ENCODE measurements at regions not wholly inside any gene's neighbourhood (a gene's known extent, or its start where the extent isn't known, plus 50 kb on each side); places are given as distances from the start of the nearest gene placed in this dataset.
"Not testable (repeated sequence)": the region's sequence is repeated elsewhere in the genome, so short reads cannot be mapped to it uniquely, and the experiment has no call there.

DNA sequence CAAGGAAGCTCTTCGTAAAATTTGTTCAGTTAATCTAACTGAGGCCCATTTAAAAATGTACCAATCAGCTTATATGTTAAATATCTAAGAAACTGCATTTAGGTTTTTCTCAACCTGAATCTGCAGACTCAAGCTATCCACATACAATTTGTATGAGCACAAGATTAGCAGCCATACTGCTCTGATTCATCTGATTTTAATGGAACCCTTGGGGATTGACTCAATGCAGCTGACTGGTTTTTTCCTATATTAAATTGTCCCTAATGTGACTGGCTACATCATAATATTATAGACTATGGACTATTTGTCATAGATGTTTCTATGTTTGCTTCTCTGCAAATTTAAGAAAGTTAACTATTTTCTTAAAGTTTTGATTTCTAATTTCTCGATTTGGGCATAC, 451.0 kb upstream of the TUSC1 start:
- in situ Hi-C loops (cut with MboI; ENCODE audit: low sequenced_read_pairs), result no loop called here

DNA sequence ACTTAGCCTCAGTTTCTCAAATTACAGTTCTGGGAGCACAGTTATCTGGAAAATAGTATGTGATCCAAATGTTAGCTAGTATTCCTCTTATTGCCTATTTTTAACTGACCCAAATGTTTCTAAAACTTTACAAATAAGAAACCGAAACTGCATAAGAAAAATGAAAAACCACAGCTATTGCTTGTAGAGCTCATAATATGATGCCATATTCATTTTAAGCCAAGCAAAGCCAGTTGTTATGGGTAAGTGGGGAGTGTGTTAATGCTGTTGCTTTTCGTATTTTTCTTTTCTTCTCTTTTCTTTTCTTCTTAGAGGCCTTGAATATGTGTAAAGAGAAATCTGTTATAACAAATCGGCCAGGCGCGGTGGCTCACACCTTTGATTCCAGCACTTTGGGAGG, 447.4 kb upstream of the TUSC1 start:
- in situ Hi-C loops (cut with MboI; ENCODE audit: low sequenced_read_pairs), result no loop called here

DNA sequence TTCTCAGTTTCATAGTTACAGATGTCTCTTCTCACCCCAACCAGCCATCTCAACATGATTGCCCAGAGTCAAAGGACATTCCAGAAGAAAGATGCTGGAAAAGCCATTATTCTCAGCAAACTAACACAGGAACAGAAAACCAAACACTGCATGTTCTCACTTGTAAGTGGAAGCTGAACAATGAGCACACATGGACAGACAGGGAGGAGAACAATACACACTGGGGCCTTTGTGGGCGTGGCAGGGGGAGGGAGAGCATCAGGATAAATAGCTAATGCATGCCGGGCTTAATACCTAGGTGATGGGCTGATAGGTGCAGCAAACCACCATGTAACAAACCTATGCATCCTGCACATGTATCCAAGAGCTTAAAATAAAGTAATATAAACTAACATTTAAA, 437.8 kb upstream of the TUSC1 start:
- in situ Hi-C loops (cut with MboI; ENCODE audit: low sequenced_read_pairs), result not testable (repeated sequence)

DNA sequence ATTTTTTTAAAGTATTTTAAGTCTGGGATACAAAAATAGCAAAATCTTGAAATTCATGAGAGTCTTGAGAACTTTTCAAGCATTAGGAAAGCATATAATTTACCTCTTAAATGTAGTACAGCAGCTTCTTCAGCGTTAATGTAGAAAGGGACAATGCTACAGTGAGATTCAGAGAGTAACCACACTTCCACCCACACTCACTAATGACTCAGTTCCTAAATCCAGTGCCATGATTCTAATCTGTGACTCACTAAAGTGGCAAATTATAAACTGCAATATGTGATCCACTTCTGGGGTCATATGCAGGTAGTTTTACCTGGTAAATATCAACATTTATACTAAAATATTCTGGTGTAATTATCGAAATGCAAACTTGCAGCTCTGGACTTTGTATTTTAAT, 434.5 kb upstream of the TUSC1 start:
- in situ Hi-C loops (cut with MboI; ENCODE audit: low sequenced_read_pairs), result no loop called here

DNA sequence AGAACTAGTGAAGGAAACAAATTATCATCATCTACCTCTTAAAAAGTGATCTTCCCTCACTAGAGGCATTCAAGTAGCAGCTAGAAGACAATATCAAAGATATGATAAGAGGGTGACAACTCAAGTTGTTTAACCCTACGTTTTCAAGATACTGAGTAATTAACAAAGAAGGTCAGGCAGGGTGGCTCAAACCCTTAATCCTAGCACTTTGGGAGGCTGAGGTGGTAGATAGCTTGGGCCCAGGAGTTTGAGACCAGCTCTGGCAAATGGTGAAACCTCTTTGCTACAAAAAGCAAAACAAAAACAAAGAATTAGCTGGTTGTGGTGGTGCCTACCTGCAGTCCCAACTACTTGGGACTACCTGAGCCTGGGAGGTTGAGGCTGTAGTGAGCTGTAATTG, 408.2 kb upstream of the TUSC1 start:
- in situ Hi-C loops (cut with MboI; ENCODE audit: low sequenced_read_pairs), result no loop called here

DNA sequence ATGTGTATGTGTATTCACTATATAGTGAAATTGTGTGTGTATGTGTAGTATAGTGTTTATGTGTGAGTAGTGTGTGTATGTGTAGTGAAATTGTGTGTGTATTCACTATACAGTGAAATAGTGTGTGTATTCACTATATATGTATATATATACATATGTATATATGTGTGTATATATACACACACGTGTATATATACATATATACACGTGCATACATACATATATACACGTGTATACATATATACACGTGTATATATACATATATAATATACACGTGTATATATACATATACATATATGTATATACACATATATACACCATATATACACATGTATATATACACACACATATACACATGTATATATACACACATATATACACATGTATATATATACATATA, 403.6 kb upstream of the TUSC1 start:
- in situ Hi-C loops (cut with MboI; ENCODE audit: low sequenced_read_pairs), result no loop called here

DNA sequence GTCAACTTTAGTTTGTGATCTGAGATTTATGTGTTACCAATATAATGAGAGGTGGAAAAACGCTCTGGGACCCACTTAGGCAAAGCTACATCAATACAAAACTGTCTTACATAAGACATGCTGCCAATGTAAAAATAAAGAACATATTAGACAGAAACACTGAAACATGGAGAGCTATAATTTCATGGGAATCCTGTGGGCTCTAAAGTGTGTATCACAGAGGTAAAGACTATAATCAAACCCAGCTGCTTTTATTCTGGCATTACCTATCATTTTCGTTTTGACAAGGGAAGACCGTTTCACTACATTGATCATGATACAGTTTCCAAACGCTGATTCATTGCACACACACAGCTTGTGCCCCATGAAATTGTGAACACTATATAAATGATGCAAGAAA, 400.5 kb upstream of the TUSC1 start:
- in situ Hi-C loops (cut with MboI; ENCODE audit: low sequenced_read_pairs), result no loop called here

DNA sequence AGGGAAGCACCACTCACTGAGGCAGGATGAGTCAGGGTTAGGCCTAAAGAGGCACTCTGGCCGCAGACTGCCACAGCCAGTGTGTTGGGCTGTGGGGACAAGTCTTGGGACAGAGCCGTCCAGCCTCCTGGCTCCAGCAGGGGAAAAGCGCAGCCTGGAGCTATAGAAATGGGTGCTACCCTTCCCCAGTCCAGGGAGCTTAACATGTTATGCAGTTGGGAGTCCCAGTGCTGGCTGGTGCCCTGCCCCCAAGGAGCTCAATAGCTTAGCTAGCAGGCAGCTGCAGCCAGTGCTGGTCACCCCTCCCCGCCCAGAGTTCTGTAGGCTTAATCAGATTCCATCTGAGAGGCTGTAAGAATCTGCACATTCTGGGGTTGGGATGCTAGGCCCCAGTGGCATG, 399.6 kb upstream of the TUSC1 start:
- in situ Hi-C loops (cut with MboI; ENCODE audit: low sequenced_read_pairs), result no loop called here

DNA sequence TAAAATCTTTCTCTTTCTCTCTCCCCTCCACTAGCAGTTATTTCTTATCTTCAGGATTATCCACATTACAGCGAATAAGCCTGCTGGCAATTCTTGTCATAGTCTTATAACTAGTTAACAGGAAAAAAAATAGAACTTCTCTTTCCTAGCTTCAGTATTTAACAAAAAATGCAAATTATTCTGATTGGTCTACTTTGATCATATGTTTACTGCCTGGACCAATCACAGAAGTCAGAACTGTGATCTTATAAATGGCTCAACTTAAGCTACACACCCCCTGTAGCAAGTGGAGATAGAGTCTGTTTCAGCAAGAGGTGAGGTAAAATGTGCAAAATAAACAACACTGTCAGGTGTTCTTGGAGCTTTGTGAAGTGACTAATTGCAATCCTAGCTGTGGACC, 389.4 kb upstream of the TUSC1 start:
- in situ Hi-C loops (cut with MboI; ENCODE audit: low sequenced_read_pairs), result no loop called here

DNA sequence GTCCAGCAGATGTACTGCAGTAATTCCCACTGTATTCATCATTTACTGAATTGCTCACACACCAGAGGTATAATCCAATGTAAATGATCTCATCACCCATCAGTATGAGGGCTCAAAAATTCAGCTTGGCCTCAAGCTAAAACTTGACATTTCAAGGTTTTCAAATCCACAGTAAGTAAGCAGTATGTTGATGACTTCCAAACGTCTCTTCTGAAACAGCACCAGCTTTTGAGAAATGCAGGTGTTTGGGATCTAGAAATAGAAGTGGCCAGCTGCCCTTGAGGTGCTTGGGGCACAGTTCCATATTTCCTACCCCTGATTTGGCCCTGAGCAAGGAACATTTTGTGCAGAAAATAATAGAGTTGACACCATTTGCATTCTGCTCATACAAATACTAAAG, 388.0 kb upstream of the TUSC1 start:
- in situ Hi-C loops (cut with MboI; ENCODE audit: low sequenced_read_pairs), result no loop called here

DNA sequence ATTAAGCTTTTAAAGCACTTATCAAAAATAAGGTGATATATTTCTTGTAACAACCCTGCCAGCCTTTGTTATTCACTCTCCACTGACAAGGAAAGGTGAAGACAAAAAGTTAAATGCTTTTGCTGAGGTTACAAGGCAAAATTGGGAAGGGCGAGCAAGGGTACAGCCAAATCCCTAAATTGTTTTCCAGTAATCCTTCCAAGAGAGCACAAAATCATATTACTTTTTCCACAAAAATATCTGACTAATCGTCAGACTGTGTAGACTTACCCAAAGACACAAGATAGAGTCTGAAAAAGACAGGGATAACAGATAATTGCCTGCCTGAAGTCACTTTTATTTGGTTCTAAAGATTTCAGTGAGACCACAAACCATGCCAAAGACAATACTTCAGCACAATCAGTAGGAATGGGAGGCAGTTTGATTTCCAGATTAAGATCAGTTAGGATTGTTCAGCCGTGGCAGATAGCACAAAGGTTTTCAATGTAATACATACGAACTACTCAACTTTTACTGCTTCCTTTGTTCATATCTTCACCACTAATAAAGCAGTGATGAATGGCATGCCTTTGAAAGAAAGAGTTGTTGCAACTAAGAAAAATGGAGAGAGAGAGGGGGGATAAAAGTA, 383.8 kb upstream of the TUSC1 start:
- in situ Hi-C loops (cut with MboI; ENCODE audit: low sequenced_read_pairs), result no loop called here

DNA sequence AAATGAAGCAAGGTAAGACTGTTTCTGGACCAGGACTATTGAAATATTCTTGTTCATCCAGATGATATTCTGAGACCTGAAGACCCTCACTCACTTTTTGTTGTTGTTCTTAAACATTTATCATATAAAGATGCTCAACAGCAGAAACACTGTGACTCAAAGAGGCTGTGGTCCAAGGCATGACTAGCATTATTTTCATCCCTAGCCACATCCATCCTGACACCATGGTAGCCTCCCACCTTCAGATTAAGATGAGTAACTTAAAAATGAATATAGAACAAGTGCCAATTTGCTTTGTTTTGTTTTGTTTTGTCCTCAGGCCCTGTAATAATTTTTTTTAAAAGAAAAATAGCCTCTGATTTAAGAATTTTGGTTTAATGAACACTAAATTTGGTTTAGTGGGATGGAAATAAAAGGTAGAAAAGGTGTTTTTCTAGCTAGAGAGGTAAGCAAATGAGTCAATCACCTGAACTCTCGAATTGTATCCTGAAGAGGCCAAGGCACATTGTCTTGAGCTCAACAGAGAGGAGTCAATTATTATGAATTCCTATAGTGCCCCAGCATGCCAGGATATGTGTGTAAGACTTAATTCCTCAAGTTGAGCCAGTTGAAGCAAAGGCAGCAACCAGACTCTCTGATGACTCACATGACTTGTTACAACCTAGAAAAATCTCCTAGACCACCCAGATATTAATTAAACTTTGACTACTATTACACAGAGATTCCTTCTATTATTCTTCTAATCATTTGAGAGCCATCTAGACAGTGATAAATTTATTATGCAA, 380.1 kb upstream of the TUSC1 start:
- in situ Hi-C loops (cut with MboI; ENCODE audit: low sequenced_read_pairs), result no loop called here

DNA sequence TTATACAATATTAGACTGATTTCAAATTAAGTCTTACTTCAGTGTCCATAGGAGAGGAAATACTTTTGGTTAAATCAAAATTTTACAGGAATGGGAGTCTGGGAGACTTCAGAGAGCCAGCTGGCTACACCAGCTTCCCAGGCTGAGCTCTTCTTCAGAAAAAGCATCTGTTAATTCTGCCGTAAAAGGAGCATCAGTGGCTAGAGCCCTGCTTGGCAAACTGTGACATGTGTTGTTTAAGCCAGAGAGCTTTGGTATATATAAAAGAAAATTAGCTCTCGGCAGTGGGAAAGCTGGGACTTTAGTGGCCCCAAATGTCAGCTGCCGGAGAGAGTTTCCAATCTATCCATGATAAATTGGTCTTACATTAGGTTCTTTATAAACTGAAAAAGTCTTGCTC, 378.8 kb upstream of the TUSC1 start:
- in situ Hi-C loops (cut with MboI; ENCODE audit: low sequenced_read_pairs), result no loop called here

DNA sequence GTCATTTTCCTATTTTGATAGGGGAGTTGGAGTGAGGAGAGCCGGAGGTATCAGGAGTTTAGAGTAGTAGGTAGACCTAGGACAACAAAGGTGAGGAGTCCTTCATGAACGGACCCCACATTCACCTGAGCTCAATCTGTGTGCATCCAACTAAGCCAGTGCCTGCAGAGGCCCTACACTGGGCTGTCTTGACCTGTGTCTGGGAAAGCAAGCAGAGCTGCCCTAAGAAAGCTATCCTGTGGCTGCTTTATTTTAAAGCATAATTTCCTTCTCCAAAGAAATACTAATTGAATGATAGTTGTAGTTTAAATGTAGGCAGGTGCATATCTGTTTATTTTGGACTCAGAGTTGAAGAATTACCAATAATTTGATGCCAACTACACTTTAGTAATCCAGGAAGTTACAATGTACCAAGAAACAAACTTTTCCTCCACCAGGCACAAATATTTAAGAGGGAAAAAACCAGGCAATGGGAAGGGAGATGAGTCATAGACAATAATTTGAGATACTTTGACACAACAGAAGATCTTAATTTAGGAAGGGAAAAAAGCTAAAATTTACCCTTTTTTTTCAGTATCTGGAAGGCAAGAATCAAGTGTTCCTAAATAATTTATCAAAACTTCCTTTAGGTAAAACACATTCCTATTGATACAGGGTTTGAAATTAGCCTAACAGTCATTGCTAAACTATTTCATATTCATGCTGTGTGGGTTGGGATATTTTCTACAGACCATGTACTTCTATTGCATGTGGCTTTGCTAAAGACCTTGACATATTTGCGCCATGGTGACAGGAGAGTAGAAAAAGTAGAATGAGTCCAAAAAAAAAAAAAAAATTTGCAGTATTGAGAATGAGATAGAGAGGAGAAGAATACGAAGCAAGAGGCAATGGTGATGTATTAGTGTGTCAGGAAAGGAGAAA, 376.6 kb upstream of the TUSC1 start:
- in situ Hi-C loops (cut with MboI; ENCODE audit: low sequenced_read_pairs), result no loop called here

DNA sequence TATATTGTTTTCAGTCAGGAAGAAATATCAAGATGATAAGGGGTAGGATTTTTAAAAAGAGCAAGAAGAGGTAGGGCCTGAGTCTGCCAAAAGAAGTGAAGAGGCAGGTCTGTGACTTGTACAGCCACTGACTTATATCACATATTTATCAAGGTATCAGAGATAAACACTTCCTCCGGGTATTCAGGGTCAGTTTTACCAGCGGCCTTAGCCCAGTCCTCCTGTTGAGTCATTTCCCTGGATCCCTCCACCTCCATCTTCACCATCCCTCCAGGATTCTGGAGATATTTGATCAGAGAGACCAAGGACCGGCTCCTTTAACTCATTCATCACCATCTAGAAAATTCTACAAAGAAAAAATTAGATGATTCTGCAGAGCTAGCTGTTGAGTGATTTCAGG, 375.7 kb upstream of the TUSC1 start:
- in situ Hi-C loops (cut with MboI; ENCODE audit: low sequenced_read_pairs), result no loop called here

DNA sequence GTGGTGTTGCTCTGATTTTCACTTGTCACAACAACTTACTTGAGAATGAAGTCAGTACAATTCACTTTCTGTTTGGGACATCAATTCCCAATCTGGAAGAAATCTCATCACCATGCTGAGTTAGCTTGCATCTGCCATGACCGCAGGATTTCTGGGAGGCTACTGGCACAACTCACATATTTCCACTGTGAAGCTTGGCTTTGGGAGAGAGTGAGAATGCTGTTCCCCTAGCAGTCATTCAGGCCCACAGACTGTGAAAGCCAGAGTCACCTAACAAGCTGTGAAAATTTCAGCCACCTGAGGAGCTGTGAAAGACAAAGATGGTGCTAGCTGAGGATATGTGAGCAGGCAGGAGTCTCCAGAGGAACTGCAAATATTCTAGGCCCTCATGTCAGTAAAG, 365.2 kb upstream of the TUSC1 start:
- in situ Hi-C loops (cut with MboI; ENCODE audit: low sequenced_read_pairs), result no loop called here

DNA sequence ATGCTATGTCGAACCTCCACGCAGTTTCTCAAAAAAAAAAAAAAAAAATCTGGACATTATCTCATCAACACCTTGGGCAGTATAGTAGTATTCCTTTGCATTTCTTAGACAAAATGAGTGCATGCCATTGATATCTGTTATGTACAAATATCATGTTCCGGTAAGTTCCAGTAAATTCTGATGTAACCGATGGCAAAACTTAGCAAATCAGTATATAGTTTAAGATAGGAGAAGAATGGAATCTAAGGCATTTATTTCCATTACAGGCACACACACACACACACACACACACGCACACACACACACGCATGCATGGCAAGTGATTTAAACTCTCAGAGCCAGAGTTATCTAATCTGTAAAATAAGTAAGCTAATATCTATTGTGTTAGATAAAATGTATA, 356.5 kb upstream of the TUSC1 start:
- in situ Hi-C loops (cut with MboI; ENCODE audit: low sequenced_read_pairs), result no loop called here

DNA sequence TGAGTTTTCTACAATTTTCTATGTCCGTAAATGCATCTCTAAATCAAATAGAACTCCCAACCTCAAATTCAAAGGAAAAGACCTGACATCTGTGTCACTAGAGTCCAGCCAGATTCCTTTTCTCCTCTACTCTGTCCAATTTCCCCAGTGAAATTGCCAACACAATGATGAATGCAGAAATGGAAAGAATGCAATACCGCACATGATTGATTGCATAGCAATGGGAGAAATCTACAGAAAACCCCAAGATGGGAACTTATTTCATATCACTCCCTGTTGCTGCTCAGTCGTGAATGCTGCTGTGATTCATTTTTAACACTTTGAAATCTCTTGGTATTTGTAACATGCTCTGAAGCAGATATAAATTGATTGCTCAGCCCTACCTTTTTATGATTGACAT, 355.1 kb upstream of the TUSC1 start:
- in situ Hi-C loops (cut with MboI; ENCODE audit: low sequenced_read_pairs), result no loop called here

DNA sequence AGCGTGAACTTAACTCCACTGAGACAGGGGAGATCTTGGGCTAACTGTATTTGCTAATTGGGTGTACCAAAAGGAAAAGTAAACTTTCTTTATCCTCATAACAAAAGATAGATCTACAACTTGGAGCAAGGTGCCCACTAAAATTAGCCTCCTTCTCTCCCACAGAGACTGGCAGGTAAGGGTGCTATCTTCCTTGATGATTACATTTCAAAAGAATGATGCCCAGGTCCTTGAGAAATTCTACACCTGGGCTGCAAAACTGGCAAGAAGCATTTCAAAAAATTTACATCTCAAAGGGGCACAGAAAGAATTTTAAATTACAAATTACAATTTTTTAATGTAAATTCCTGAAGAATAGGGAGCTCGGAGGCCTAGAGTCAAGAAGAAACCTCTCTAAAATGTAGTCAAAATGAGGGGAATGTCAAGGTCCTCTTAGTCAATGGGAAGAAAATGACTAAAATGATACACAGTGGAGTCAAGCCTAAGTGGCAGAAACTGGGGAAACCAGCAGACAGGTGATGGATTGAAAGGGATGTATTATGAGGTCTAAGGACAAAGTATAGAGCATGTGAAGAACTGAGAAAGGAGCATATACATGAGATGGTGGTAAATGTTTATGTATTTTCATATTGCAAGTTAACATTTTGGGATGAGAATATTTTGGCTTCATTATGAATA, 348.3 kb upstream of the TUSC1 start:
- in situ Hi-C loops (cut with MboI; ENCODE audit: low sequenced_read_pairs), result no loop called here

DNA sequence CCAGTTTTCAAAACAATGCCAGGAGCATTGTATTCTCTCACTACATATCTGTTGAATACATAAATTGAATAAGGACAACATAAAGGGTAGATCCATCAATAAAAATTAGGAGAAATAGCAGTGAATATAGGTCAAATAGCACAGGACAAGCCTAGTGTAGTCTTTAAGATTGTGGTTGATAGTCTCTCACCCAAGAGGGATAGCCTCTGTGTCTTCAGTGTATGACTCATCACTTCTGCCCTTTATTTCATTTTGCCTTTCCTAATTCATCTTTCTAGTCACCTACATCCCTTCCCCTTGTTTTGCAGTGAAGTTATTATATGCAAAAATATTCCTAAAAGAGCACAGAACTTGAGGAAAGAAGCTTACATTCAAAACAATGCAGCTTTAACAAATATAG, 335.0 kb upstream of the TUSC1 start:
- in situ Hi-C loops (cut with MboI; ENCODE audit: low sequenced_read_pairs), result no loop called here

DNA sequence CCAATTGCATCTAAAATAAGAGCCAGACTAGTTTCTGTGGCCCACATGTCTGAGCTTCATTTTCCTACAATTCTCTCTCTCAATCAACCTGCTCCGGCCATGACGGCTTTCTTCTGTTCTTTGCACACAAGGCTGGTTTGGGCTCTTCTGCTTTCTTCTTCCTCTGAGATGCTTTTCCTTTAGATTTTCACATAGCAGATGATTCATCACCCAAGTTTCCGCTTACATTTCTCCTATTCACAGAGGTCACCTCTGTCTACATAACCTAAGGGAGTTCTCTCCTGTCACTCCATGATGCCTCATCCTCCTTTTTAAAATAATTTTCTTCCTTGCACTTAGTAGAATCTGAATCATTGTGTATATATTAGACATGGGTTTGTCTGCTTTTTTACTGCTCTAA, 334.6 kb upstream of the TUSC1 start:
- in situ Hi-C loops (cut with MboI; ENCODE audit: low sequenced_read_pairs), result no loop called here

Data from HL-60/S4 treated with retinoic acid at 250 ng/mL for 4 days and 3 days (cell line).